ENCODE measurements at regions not wholly inside any gene's neighbourhood (a gene's known extent, or its start where the extent isn't known, plus 50 kb on each side); places are given as distances from the start of the nearest gene placed in this dataset.

DNA sequence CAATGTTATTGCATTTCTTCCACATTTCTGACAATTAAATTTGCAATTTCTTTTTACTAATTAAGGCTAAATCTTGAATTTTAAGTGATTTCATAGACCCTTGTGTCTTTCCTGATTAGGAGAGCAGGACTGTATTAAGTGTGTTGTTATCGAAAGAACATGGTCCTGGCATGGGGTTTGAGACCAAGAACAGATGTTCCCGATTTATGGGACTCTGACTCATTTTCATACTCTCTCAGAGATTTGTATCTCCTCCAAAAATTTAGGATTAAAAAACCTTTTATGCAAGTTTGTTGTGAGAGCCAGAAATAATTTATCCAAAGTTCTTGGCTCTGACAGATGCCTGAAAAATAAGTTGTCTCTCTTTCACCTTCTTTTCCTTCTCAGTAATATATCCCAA is 589.3 kb upstream of the ARGLU1 start:
- TF ChIP-seq, protein P1, sequence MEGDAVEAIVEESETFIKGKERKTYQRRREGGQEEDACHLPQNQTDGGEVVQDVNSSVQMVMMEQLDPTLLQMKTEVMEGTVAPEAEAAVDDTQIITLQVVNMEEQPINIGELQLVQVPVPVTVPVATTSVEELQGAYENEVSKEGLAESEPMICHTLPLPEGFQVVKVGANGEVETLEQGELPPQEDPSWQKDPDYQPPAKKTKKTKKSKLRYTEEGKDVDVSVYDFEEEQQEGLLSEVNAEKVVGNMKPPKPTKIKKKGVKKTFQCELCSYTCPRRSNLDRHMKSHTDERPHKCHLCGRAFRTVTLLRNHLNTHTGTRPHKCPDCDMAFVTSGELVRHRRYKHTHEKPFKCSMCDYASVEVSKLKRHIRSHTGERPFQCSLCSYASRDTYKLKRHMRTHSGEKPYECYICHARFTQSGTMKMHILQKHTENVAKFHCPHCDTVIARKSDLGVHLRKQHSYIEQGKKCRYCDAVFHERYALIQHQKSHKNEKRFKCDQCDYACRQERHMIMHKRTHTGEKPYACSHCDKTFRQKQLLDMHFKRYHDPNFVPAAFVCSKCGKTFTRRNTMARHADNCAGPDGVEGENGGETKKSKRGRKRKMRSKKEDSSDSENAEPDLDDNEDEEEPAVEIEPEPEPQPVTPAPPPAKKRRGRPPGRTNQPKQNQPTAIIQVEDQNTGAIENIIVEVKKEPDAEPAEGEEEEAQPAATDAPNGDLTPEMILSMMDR (IDR thresholded peaks at IDR 0.05; ENCODE audit: poor library complexity, severe bottlenecking): no peak
- TF ChIP-seq SMC3 (conservative IDR thresholded peaks at IDR 0.05; ENCODE audit: poor library complexity): no peak
- no peak for TF ChIP-seq EZH2 (IDR thresholded peaks at IDR 0.05; ENCODE audit: borderline replicate concordance, insufficient read depth, low read length, poor library complexity, severe bottlenecking)
- TF ChIP-seq, protein P2, sequence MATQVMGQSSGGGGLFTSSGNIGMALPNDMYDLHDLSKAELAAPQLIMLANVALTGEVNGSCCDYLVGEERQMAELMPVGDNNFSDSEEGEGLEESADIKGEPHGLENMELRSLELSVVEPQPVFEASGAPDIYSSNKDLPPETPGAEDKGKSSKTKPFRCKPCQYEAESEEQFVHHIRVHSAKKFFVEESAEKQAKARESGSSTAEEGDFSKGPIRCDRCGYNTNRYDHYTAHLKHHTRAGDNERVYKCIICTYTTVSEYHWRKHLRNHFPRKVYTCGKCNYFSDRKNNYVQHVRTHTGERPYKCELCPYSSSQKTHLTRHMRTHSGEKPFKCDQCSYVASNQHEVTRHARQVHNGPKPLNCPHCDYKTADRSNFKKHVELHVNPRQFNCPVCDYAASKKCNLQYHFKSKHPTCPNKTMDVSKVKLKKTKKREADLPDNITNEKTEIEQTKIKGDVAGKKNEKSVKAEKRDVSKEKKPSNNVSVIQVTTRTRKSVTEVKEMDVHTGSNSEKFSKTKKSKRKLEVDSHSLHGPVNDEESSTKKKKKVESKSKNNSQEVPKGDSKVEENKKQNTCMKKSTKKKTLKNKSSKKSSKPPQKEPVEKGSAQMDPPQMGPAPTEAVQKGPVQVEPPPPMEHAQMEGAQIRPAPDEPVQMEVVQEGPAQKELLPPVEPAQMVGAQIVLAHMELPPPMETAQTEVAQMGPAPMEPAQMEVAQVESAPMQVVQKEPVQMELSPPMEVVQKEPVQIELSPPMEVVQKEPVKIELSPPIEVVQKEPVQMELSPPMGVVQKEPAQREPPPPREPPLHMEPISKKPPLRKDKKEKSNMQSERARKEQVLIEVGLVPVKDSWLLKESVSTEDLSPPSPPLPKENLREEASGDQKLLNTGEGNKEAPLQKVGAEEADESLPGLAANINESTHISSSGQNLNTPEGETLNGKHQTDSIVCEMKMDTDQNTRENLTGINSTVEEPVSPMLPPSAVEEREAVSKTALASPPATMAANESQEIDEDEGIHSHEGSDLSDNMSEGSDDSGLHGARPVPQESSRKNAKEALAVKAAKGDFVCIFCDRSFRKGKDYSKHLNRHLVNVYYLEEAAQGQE (IDR thresholded peaks at IDR 0.05; ENCODE audit: borderline replicate concordance): no peak

Data from neural cell (in vitro differentiated cells).